Anterior cingulate cortex (tissue), 58 donors: ENCODE measurements at regions not wholly inside any gene's neighbourhood (a gene's known extent, or its start where the extent isn't known, plus 50 kb on each side); places are given as distances from the start of the nearest gene placed in this dataset.
"Not testable (repeated sequence)": the region's sequence is repeated elsewhere in the genome, so short reads cannot be mapped to it uniquely, and the experiment has no call there.

ENCODE experiments used
- DNase-seq, 58 donors: peaks; one replicate each; lab custom pipeline; 2025; lab: John Stamatoyannopoulos, UW

DNA sequence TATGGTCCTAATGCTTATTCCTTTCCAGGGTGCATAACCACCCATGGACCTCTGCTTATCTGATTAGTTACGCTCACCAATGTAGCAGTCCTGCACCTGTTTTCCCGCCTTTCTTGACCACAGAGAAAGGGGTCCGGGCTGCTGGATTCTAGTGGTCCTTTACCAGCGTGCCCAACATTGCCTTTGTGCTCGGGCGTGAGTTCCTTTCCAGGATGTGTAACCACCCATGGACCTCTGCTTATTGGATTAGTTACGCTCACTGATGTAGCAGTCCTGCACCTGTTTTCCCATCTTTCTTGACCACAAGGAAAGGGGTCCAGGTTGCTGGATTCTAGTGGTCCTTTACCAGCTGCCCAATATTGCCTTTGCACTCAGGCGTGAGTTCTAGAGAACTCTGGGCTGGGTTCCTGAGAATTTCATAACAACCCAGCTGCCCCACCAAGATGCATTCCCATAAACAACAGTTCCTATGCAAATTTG, 267.6 kb upstream of the PODXL start:
- DNase-seq: not testable (repeated sequence)

DNA sequence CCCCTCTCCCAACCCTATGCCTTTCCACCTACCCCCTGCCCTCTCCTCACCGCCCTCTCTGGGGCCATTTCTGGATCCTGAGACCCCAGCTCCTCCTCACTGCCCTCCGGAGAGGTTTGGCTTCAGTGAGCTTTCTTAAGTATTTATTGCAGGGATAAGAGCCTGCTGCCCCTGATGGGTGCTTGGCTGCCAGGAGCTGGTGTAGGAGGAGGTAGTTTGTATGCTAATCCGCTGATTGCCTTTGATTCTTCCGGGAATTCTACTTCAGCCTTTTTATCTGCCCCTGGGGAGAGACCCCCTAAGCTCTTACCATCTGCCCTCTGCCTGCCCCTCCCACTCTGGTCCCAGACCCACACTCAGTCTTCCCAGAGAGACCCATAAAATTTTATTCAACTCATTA, 263.5 kb upstream of the PODXL start:
- no peak for DNase-seq

DNA sequence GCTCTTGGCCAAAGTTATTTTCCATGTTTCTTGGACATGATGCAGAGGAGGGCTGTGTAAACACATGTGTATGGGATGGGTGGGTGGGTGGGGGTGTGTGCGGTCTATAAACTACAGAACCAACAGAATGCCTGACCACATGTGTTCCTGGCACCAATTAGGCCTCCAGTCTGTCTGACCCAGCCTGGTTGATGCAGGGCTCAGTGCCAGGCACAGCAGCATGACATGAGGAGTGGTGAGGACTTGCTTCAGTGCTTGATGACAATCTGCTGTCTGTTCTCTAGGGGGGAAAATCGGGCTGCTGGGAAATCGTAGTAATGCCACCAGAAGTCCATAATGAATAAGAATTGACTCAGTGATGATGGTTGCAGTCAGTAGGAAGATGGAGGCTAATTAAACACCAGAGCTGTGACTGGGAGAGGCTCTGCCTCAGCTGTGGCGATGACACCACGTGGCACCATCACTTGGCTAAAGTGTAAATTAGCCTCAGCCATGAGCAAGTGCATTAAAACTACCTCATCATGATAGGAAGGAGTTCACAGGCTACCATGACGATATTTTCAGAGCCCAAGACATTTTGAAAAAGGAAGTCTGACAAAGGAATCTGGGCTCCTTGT, 260.1 kb upstream of the PODXL start:
- DNase-seq: peak in 2 of 58 donors; percentile 2 to 12

DNA sequence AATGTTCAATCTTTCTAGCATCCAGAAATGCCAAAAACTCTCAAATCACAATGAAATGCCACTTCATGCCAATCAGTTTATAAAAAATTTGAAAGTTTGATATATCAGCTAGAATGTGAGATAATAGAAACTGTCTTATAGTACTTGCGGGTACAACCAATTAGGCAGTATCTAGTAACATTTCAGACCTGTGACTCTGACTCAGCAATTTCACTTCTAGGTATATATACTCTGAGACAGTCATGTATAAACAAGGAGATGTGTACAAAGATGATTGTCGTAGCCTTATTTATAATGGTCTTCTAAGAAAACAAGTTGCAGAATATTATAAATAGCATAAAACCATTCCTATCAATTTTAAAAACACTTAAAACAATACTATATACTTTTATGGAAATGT, 252.3 kb upstream of the PODXL start:
- no peak for DNase-seq

DNA sequence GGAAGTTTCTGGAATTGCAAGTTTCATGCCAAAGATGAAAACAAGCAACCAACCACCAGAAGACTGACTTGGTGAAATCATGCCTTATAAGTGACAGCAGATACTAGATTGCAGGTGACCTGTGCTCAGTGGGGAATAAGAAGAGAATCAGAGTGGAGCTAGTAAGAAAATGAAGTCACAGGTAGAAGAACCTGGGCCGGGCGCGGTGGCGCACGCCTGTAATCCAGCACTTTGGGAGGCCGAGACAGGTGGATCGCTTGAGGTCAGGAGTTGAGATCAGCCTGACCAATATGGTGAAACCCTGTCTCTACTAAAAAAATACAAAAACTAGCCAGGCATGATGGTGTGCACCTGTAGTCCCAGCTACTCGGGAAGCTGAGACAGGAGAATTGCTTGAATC, 251.7 kb upstream of the PODXL start:
- not testable (repeated sequence) for DNase-seq

DNA sequence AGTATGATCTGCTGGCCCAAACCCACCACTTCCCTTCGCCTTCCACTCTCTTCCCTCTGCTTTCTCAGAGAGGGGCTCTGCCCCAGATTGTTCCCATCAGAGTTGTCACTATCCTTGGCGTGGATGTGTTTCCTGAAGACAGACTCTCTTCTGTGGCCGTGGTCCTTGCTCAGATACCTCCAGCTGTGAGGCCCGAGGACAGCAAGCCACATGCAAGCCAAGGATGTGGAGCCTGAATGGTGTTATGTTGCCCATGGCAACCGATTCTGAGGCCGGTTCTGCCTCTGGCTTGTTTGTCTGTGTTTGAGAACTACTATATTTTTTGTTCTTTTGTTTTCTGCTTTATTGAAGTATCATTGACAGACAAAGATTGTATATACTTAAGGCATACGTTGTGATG, 247.4 kb upstream of the PODXL start:
- peak in 1 of 58 donors; percentile 6 for DNase-seq

DNA sequence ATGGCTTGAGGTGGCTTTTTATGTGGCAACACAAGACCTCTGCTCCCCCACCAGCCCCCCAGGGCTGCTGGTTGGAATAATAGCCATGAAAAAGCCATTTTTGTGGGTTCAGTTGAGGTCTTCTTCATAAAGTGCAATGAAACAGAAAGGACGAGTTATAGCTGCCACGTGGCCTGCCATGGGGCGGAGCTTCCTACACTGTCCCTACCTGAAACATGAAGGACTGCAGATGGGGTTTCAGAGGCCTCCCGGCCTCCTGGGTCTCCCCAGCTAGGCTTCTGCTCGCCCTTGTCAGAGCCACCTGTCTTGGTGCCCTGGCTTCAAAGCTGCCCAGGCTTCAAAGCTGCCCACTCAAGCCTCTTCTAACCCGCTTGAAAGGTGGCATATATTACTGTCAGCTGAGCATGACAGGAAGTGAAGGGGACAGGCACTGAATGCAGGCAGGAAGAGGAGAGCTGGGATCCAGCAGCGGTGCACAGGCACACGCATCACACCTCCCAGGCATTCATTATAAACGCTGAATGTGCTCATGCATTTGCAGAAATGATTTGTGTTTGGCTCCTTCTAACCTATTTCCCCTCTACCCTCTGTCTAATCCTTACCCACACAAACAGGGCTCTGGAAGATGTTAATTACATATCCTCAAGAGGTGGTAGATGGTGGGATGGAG, 245.9 kb upstream of the PODXL start:
- DNase-seq: no peak

DNA sequence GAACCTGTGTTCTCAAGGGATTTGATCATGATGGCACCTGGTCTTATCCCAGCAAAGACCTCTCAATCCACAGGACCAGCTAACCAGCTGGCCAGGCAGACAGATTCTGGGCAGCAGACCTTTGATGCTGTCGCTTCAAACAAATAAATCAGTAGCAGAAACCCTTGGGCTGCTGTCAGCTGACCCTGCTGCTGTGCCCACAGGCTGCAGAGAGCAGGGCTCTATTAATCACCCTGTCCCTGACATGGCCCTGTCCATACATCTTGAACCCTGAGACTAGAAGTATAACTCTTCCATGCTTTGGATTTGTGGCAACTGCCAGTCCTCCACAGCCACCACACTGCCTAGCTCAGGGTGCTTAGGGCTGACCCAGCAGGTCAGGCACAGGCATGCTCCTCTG, 244.1 kb upstream of the PODXL start:
- DNase-seq: no peak

DNA sequence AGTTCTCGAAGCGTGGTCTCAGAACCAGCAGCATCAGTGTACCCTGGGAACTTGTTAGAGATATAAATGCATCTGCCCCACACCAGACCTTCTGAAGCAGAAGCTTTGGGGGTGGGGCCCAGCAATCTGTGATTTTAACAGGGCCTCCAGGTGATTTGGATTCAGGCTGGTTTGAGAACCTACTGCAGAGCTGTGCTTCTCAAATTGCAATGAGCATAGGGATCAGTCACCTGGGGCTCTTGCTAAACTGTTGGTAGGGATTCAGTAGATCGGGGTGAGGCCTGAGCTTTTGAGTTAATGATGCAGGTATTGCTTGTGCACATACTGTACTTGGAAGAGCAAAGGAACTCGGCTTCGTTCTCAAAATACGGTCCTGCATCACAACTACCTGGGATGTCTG, 243.6 kb upstream of the PODXL start:
- no peak for DNase-seq

DNA sequence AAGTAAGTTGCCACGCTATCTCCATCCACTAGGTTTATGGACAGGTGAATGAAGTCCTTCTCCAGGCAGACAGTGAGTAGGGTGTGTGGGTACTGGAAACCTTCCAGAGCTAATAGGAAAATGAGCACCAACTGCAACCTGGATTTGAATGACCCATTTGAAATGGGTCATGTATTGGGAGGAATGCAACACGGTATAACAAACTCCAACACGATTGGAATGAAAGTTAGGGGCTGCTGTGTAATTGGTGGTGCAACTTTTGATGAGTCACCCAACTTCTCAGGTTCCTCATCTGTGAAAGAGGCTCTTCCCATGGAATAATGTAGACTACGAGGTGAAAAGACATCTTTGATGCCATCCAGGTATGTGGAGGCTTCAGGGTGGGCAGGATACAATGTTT, 241.4 kb upstream of the PODXL start:
- DNase-seq: no peak

DNA sequence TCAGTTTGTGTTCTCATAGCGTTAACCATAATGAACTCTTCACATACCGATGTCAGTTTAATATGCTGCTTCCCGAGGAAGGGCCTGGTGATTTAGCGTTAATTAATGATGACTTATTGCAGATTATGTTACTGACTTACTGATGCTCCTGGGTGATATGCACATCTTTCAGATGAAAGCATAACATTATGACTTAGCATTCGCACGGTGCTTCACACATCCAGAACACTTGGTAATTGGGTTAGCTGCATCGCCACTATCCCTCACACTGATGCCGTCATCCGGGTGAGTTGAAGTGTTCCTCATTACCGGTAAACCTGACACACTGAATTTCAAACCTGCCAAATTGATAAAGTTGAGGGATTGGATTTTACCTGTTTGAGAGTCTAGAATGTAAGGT, 239.0 kb upstream of the PODXL start:
- DNase-seq: no peak

DNA sequence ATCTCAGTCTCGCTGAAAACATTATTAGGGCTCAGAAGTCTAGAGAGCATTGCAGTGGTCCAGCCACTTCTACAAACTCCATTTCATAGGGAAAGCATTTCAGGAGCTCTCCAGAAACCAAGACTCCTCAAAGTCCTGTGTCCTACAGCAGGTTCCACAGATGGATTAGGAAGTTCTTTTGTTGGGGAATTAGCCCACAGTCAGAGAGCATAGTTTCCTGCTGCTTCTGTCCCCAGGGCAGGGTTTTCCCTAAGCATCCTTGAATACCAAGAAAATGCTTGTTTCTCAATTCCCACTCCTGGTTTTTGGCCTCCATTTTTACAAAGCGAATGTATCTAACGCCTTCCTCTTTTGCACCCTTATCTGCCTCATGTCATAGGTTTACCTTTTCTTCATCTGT, 235.9 kb upstream of the PODXL start:
- no peak for DNase-seq

DNA sequence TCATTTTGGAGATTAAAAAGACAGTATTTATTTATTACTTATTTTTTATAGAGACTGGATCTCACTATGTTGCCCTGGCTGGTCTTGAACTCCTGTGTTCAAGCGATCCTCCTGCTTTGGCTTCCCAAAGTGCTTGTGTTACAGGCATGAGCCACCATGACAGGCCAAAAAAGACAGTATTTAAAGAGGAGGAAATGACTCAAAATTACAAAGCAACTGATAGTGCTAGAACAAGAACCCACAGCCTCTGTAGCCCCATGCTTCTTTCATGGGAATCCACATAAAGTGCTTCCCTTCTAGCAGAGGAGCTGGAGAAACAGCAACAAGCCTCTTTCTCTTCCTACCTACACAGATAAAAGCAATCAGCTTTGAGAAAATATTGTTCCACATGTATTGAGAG, 230.7 kb upstream of the PODXL start:
- DNase-seq: no peak

DNA sequence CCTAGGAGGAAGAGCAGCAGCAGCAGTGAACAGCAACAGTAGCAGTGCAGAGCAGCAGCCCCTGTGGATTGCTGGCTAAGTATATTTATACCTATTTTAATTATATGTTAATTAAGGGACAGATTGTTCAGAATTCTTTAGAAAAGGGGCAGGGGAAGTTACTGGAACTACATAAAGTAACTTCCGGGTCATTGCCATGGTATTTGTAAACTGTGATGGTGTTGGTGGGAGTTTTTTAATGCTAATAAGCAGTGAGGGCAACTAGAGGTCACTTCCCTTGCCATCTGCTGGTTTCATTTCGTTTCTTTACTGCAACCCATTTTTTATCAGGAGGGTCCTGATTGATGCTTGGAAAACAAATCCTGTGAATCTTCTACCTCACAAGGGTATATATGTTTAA, 229.8 kb upstream of the PODXL start:
- no peak for DNase-seq

DNA sequence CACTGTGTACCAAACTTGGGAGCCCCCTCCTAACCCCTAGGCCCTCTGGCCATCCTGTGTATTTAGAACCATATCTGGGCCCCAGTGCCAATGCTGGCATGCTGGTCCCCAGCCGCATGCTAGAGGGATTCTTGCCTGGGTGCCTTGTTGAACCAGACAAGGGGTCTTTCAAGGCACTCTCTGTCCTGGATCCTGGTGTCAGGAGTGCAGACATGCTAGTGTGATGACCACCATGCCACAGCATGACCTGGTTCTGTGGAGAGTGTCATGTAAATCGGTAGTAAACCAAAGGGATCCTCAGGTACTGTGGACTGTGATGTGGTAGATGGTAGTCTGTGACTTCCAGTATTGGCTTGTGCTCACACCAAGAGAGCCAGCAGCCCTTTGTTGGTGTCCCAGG, 222.2 kb upstream of the PODXL start:
- no peak for DNase-seq

DNA sequence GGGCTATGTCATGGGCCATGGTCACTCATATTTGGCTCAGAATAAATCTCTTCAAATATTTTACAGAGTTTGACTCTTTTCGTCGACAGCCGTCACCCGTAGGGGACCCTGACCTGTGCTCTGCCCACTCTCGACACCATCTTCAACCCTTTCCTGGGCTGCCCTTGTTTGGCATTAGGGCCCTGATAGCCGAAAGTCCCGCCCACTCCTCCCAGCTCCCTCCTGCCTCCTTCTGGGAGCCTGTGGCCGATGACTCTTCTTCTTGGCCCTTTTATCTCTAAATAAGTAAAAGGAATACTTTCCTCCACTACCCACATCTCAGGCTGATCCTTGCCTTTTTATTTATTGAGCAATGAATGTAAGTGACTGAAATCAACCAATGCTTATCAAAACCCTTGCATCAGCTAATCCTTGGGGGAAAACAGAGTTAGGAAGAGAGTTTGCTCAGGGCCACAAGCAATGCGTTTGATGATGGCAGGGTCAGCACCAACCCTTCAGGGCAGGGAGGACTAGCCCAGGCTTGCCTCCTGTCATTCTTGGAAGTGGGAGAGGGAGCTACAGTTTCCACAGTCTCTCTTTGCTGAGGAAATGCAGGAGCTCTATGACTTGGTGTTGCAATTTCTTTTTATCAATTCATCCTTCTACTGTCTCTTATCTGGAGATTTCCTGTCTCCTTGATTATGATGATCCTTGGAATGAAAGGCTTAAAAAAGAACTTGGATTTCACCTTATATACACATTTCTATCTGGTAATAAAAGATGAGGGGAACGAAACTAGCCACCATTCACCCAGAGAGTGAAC, 218.2 kb upstream of the PODXL start:
- DNase-seq: no peak

DNA sequence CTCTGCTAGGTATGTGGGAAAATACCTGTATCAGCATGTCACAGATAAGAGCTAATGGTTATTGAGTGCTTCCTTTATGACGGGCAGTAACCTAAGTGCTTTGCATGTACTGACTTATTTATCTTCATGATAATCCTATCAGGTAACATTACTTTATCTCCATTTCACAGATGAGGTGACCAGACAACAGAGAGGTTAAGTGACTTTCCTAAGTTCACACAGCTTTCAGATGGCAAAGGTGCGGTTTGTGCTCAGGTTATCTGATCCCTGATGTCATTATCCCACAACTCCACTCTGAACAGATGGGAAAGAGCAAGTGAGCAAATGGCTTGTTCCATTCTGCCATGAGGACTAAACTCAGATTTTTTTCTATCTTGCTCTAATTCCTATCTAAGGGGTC, 217.0 kb upstream of the PODXL start:
- no peak for DNase-seq

DNA sequence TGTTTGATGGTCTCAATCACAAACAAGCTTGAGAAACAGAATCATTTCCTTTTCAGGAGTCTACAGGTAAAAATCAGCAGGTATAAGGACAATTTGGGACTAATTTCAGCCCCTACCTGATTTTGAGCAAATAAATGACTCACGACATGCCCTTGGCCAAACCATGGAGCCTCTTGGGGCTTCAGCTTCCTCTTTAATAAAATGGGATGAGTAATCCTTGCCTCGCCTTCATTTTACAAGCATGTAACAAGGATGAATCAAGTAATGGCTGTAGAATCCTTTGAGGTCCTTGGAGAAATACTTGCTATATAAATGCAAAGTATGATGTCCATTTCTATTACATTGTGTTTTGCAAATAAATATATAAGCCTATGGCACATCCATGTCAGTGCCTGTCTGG, 212.8 kb upstream of the PODXL start:
- DNase-seq: no peak

DNA sequence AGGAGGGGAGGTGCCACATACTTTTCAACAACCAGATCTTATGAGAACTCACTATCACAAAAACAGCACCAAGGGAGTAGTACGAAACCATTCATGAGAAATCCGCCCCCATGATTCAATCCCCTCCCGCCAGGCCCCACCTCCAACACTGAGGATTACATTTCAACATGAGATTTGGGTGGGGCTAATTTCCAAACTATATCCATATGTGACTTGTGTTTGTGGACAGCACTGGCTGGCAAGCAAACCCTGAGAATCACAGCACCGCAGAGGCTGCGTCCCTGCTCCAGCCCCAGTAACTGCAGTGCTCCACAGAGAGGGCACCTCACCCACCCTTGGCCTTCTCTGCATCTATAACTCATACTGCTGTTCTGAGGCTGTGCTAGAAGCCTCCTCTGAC, 211.2 kb upstream of the PODXL start:
- DNase-seq: no peak

DNA sequence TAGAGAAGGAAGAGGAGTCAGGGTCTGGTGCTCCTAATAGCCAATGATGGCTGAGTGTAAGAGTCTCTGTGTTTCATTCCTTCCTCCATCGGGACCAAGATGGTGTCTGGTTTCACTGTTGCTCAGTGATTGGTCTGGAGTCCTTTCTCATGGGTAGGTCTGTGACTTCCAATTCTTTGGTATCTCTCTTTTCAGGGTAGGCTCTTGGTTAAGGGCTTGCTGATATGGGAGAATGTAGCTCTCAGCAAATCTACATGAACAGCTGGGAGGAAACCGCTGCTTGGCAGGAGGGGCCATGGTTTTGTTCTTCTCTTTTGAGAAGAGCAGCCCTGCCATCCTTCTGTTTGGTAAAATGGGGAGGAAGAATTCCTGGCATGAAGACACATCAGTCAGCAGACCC, 209.1 kb upstream of the PODXL start:
- DNase-seq: no peak

DNA sequence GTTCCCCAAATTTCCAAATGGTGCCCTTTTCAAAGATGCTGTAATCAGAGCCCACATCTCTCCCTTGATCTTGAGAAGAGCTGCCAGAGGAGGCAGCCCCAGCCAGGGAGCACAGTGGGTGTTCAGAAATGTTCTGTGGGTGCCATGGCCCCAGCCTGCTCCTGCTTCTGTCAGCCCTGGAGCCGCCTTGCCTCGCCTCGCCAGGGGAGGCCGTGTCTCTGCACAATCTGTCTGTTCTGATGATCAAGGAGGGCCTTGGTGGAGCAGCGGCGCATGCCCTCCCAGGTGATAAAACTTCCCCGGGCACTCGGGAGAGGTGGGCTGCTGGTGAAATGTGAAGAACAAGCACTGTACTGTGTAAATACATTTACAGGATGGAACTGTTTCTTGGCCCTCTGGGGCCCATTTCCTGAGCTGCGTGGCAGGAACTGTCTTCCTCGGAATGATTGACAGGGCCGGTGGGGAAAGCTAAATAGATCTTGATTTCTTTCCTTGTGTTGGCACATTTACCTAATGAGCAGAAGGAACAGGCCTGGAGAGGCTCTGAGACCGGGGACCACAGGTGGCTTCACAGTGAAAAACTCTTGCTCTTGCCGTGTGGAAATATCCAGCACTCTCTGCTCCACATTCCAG, 207.8 kb upstream of the PODXL start:
- DNase-seq: no peak
